H1 (cell line): ENCODE measurements at regions not wholly inside any gene's neighbourhood (a gene's known extent, or its start where the extent isn't known, plus 50 kb on each side); places are given as distances from the start of the nearest gene placed in this dataset.

ENCODE experiments used
- CTCF ChIA-PET: fragments of 300-600 bp; sonication (Branson Sonifier 250); formaldehyde crosslinking; loops from one replicate; lab custom pipeline; 2021; ENCODE audit not compliant: partially characterized antibody; lab: Charles Lee
- POLR2A ChIA-PET: fragments of 300-600 bp; sonication (Branson Sonifier 250); formaldehyde crosslinking; loops from one replicate; lab custom pipeline; 2021; ENCODE audit warnings: inconsistent platforms; ENCODE audit not compliant: partially characterized antibody; lab: Charles Lee
- DNase-seq, 2 experiments: peaks; one replicate each; pipeline versions ENCODE4 v3.0.0 to v3.0.0-alpha.2; 2010 to 2022; ENCODE audit warnings: low spot score in 2 of 2, low read depth in 1 of 2, mixed read lengths in 1 of 2
- FAIRE-seq: peaks from 2 replicates; lab custom pipeline; 2011; peaks lifted over from hg19 to GRCh38; lab: Jason Lieb, UNC
- H2AFZ ChIP-seq: 2 replicates; pipeline ENCODE4 v1.8.1; 2012; ENCODE audit warnings: low read length, inconsistent platforms
- H2AK5ac ChIP-seq: 2 replicates; pipeline ENCODE4 v1.6.1; 2013; ENCODE audit warnings: low read depth, low read length
- H2BK120ac ChIP-seq: replicated peaks from 2 replicates; pipeline ENCODE3; 2013; ENCODE audit warnings: low read depth, low read length, inconsistent platforms
- H2BK12ac ChIP-seq: 2 replicates; pipeline ENCODE4 v1.6.1; 2013; ENCODE audit warnings: low read depth, low read length
- H2BK15ac ChIP-seq: 2 replicates; pipeline ENCODE4 v1.6.1; 2013; ENCODE audit warnings: low read length
- H2BK20ac ChIP-seq: 2 replicates; pipeline ENCODE4 v1.6.1; 2013; ENCODE audit warnings: low read length
- H2BK5ac ChIP-seq: 2 replicates; pipeline ENCODE4 v1.6.1; 2013; ENCODE audit warnings: low read depth, low read length
- H3K14ac ChIP-seq: 2 replicates; pipeline ENCODE4 v1.6.1; 2013; ENCODE audit warnings: inconsistent platforms; ENCODE audit not compliant: insufficient read length
- H3K18ac ChIP-seq: 2 replicates; pipeline ENCODE4 v1.6.1; 2013; ENCODE audit warnings: low read length; ENCODE audit errors: extremely low read depth
- H3K23ac ChIP-seq: 2 replicates; pipeline ENCODE4 v1.6.1; 2013; ENCODE audit warnings: inconsistent platforms; ENCODE audit not compliant: insufficient read length
- H3K23me2 ChIP-seq: 2 replicates; pipeline ENCODE4 v1.6.1; 2013; ENCODE audit warnings: low read depth, low read length
- H3K27ac ChIP-seq: 2 replicates; pipeline ENCODE4 v1.6.1; 2011; ENCODE audit warnings: low read depth, low read length, inconsistent platforms
- H3K27me3 ChIP-seq, 4 experiments: replicated peaks in 1 of 4; 1 replicate in 1 of 4; 2 replicates in 3 of 4; pipeline versions ENCODE4 v1.6.1 to v1.8.1; 2011 to 2013; ENCODE audit warnings: low read length in 3 of 4, mild to moderate bottlenecking in 3 of 4, inconsistent platforms in 2 of 4, mixed read lengths in 2 of 4, moderate library complexity in 1 of 4; ENCODE audit not compliant: control insufficient read depth in 3 of 4, insufficient read depth in 3 of 4; ENCODE audit errors: extremely low read depth in 1 of 4
- H3K36me3 ChIP-seq, 4 experiments: 2 replicates each; pipeline versions ENCODE4 v1.6.1 to v1.8.1; 2011 to 2013; ENCODE audit warnings: mild to moderate bottlenecking in 4 of 4, low read length in 3 of 4, moderate library complexity in 2 of 4, control low read depth in 1 of 4, inconsistent platforms in 1 of 4; ENCODE audit not compliant: insufficient read depth in 4 of 4, control insufficient read depth in 2 of 4
- H3K4ac ChIP-seq: replicated peaks from 2 replicates; pipeline ENCODE3; 2013; ENCODE audit warnings: low read length, low read depth, mixed read lengths, inconsistent platforms; ENCODE audit not compliant: insufficient read length
- H3K4me1 ChIP-seq, 4 experiments: replicated peaks in 1 of 4; 1 replicate in 1 of 4; 2 replicates in 3 of 4; pipeline versions ENCODE4 v1.6.1 to v1.8.1; 2011 to 2013; ENCODE audit warnings: low read length in 3 of 4, inconsistent platforms in 2 of 4, mixed read lengths in 1 of 4; ENCODE audit not compliant: insufficient read depth in 4 of 4, control insufficient read depth in 3 of 4
- H3K4me2 ChIP-seq, 2 experiments: 2 replicates each; pipeline versions ENCODE4 v1.6.1 to v1.8.1; 2011 to 2013; ENCODE audit warnings: low read depth in 2 of 2, low read length in 2 of 2, control low read depth in 1 of 2, inconsistent platforms in 1 of 2, mild to moderate bottlenecking in 1 of 2; ENCODE audit not compliant: insufficient read depth in 1 of 2
- H3K4me3 ChIP-seq, 4 experiments: fragments of 200-600, 300-600 bp in 1 of 4; sonication (generic), shearing (Covaris generic), sonication (Bioruptor Twin) in 1 of 4; 2 replicates each; pipeline versions ENCODE4 v1.5.1 to v1.8.1; 2011 to 2016; ENCODE audit warnings: low read length in 4 of 4, low read depth in 3 of 4, control low read depth in 2 of 4, inconsistent platforms in 2 of 4, mild to moderate bottlenecking in 2 of 4, mixed read lengths in 1 of 4, moderate library complexity in 1 of 4; ENCODE audit not compliant: insufficient read depth in 2 of 4; ENCODE audit errors: extremely low read depth in 1 of 4
- H3K56ac ChIP-seq: replicated peaks from 2 replicates; pipeline ENCODE3; 2013; ENCODE audit warnings: low read depth, mild to moderate bottlenecking, mixed read lengths, low read length, inconsistent platforms; ENCODE audit not compliant: insufficient read length
- H3K79me1 ChIP-seq: 2 replicates; pipeline ENCODE4 v1.6.1; 2013; ENCODE audit warnings: low read depth, low read length, control low read depth
- H3K79me2 ChIP-seq, 2 experiments: 2 replicates each; pipeline versions ENCODE4 v1.6.1 to v1.8.1; 2012 to 2013; ENCODE audit warnings: low read length in 2 of 2, mild to moderate bottlenecking in 2 of 2, inconsistent platforms in 1 of 2; ENCODE audit not compliant: insufficient read depth in 2 of 2, control insufficient read depth in 1 of 2
- H3K9ac ChIP-seq, 4 experiments: replicated peaks in 1 of 4; 1 replicate in 1 of 4; 2 replicates in 3 of 4; pipeline versions ENCODE4 v1.6.1 to v1.8.1; 2011 to 2013; ENCODE audit warnings: low read depth in 3 of 4, low read length in 3 of 4, control low read depth in 2 of 4, mild to moderate bottlenecking in 2 of 4, moderate library complexity in 2 of 4, inconsistent platforms in 1 of 4; ENCODE audit errors: extremely low read depth in 1 of 4
- H3K9me3 ChIP-seq, 2 experiments: 2 replicates each; pipeline versions ENCODE4 v1.6.1 to v1.8.1; 2012 to 2013; ENCODE audit warnings: mild to moderate bottlenecking in 2 of 2, moderate library complexity in 2 of 2, control low read depth in 1 of 2, inconsistent platforms in 1 of 2, low read depth in 1 of 2, low read length in 1 of 2, mixed read lengths in 1 of 2; ENCODE audit not compliant: insufficient read depth in 2 of 2
- H4K20me1 ChIP-seq, 2 experiments: replicated peaks in 1 of 2; 2 replicates each; pipeline versions ENCODE3 to v1.8.1; 2011 to 2013; ENCODE audit warnings: inconsistent platforms in 2 of 2, low read length in 2 of 2, mild to moderate bottlenecking in 1 of 2; ENCODE audit not compliant: insufficient read depth in 2 of 2, control insufficient read depth in 1 of 2
- H4K5ac ChIP-seq: 2 replicates; pipeline ENCODE4 v1.6.1; 2013; ENCODE audit warnings: low read length, low read depth, mixed read lengths, inconsistent platforms; ENCODE audit not compliant: insufficient read length
- H4K8ac ChIP-seq: 2 replicates; pipeline ENCODE4 v1.8.0; 2013; ENCODE audit warnings: mild to moderate bottlenecking, moderate library complexity, low read length, inconsistent platforms; ENCODE audit not compliant: insufficient read depth; ENCODE audit errors: extremely low read depth
- H4K91ac ChIP-seq: replicated peaks from 2 replicates; pipeline ENCODE3; 2013; ENCODE audit warnings: low read length, mixed read lengths, inconsistent platforms; ENCODE audit not compliant: insufficient read length
- ASH2L ChIP-seq: fragments of 200-600, 300-600 bp; sonication (generic); IDR thresholded peaks from one replicate; pipeline ENCODE4 v1.7.1; 2017; ENCODE audit warnings: low read length
- CBX8 ChIP-seq: fragments of 300-800, 300-1000 bp; sonication (generic); IDR thresholded peaks from 2 replicates; pipeline ENCODE4 v1.7.1; 2016; ENCODE audit warnings: low read depth, low read length, borderline replicate concordance
- CTCF ChIP-seq, 3 experiments: IDR thresholded peaks; 1 replicate in 2 of 3; 2 replicates in 1 of 3; pipeline versions ENCODE4 v1.5.1 to v1.6.1; 2011; ENCODE audit warnings: low read length in 3 of 3, mild to moderate bottlenecking in 3 of 3, inconsistent platforms in 2 of 3, low read depth in 1 of 3, moderate library complexity in 1 of 3; ENCODE audit not compliant: insufficient read depth in 1 of 3; ENCODE audit errors: control extremely low read depth in 1 of 3
- EGR1 ChIP-seq: IDR thresholded peaks from 2 replicates; pipeline ENCODE4 v1.6.1; 2011; ENCODE audit warnings: low read depth, low read length, borderline replicate concordance
- SIN3A ChIP-seq, 2 experiments: IDR thresholded peaks in 1 of 2; conservative IDR thresholded peaks in 1 of 2; 2 replicates each; pipeline ENCODE4 v1.6.1; 2011 to 2012; ENCODE audit warnings: low read length in 2 of 2, improper control_type of control experiment in 1 of 2, low read depth in 1 of 2, mild to moderate bottlenecking in 1 of 2
- SUZ12 ChIP-seq: fragments of 200-600 bp; sonication (generic); IDR thresholded peaks from 2 replicates; pipeline ENCODE4 v1.6.1; 2012; ENCODE audit warnings: mild to moderate bottlenecking, inconsistent platforms, low read length, moderate library complexity, mixed read lengths
- TAF7 ChIP-seq: optimal IDR thresholded peaks from 2 replicates; pipeline ENCODE3; 2011; ENCODE audit warnings: low read depth, mild to moderate bottlenecking, inconsistent platforms, low read length, moderate library complexity, borderline replicate concordance
- WGBS, 2 experiments: shearing (Covaris generic) in 1 of 2; methylation state at CpG; one replicate each; pipeline versions ENCODE4 v1.1.6 to v1.1.7; 2013 to 2015; ENCODE audit warnings: low lambda C conversion rate in 2 of 2, mixed read lengths in 2 of 2, inconsistent platforms in 1 of 2, low coverage in 1 of 2, missing lambda C conversion rate in 1 of 2; ENCODE audit not compliant: insufficient replicate concordance in 2 of 2, insufficient coverage in 1 of 2, insufficient read length in 1 of 2; ENCODE audit errors: extremely low coverage in 1 of 2, missing lambda C conversion rate in 1 of 2; 5-methylcytosine and 5-hydroxymethylcytosine counted together

GRCh38 chr7:45244981-45245380, 87.4 kb downstream of the RAMP3 start:
- Histone ChIP-seq H3K27me3 (no peaks in the 10 kb centered on the region), H4K8ac (no peak overlapping the region), H3K4me1 (no peaks in the 10 kb centered on the region; a peak in 1 of 7 replicates), H3K23me2 (no peaks in the 10 kb centered on the region), H2BK15ac (no peak overlapping the region), H2BK12ac (no peak overlapping the region), H3K79me2 (no peaks in the 10 kb centered on the region), H3K4ac (no peak overlapping the region), H3K36me3 (no peaks in the 10 kb centered on the region), H3K14ac (no peak overlapping the region), H3K4me2 (no peak overlapping the region), H4K91ac (no peak overlapping the region), H3K56ac (no peak overlapping the region), H2BK5ac (no peak overlapping the region), H2BK120ac (no peak overlapping the region), H3K9ac (no peak overlapping the region), H4K20me1 (peaks cover 0 to 2% of the 10 kb centered on the region in 2 experiments), H3K4me3 (no peak overlapping the region), H2BK20ac (no peak overlapping the region), H2AK5ac (no peak overlapping the region), H3K9me3 (no peaks in the 10 kb centered on the region), H3K27ac (no peak overlapping the region), H3K23ac (no peak overlapping the region), H4K5ac (no peak overlapping the region), H3K18ac (no peak overlapping the region), H2AFZ (no peak overlapping the region), H3K79me1 (no peaks in the 10 kb centered on the region)
- no peak for FAIRE-seq
- no peak for DNase-seq
- WGBS, 2 experiments: 90% methylated on average over 2 of the region's 2 CpGs; no CpG with 5 or more reads in 1 of the 2 experiments
- CTCF ChIA-PET: interaction anchor here (2.3 kb wide), 1 partner anchor 15 kb away, joined by 16 read pairs; no protein-coding TSS in a partner anchor
- POLR2A ChIA-PET: no interaction called here
- TF ChIP-seq TAF7 (no peak), EGR1 (no peak), ASH2L (no peak), CBX8 (no peak), CTCF (IDR thresholded peaks at IDR 0.05; ENCODE audit: control extremely low read depth in 1 of 3, insufficient read depth in 1 of 3, low read depth in 1 of 3, low read length in 3 of 3) (no peak), SUZ12 (no peak), SIN3A (conservative IDR thresholded peaks at IDR 0.05 in 1 of 2, IDR thresholded peaks at IDR 0.05 in 1 of 2; ENCODE audit: low read depth in 1 of 2, low read length in 2 of 2) (no peak)
